Loucy (cell line): ENCODE measurements at regions not wholly inside any gene's neighbourhood (a gene's known extent, or its start where the extent isn't known, plus 50 kb on each side); places are given as distances from the start of the nearest gene placed in this dataset.

ENCODE experiments used
- H2AFZ ChIP-seq: fragments of 200-600 bp; sonication (generic); 2 replicates; pipeline ENCODE4 v1.6.0; 2016; ENCODE audit warnings: antibody characterized with exemption, mild to moderate bottlenecking, low read length, moderate library complexity
- H3F3A ChIP-seq: fragments of 200-600 bp; 2 replicates; pipeline ENCODE4 v1.6.0; 2016; ENCODE audit warnings: antibody characterized with exemption, low read depth, mild to moderate bottlenecking
- H3K27me3 ChIP-seq: fragments of 200-600 bp; sonication (generic); 2 replicates; pipeline ENCODE4 v1.6.1; 2014; ENCODE audit warnings: low read length, mild to moderate bottlenecking; ENCODE audit not compliant: insufficient read depth, poor library complexity, severe bottlenecking
- H3K36me3 ChIP-seq: fragments of 200-600 bp; sonication (generic); 2 replicates; pipeline ENCODE4 v1.6.1; 2016; ENCODE audit warnings: low read length; ENCODE audit not compliant: insufficient read depth
- H3K4me1 ChIP-seq: fragments of 200-600 bp; sonication (generic); 2 replicates; pipeline ENCODE4 v1.5.1; 2014; ENCODE audit warnings: low read length, mild to moderate bottlenecking; ENCODE audit not compliant: insufficient read depth, poor library complexity, severe bottlenecking
- H3K4me2 ChIP-seq: fragments of 200-600 bp; sonication (generic); 2 replicates; pipeline ENCODE4 v1.6.0; 2014; ENCODE audit warnings: antibody characterized with exemption, low read length, low read depth, mild to moderate bottlenecking; ENCODE audit not compliant: poor library complexity, severe bottlenecking
- H3K4me3 ChIP-seq: fragments of 200-600 bp; sonication (generic); 2 replicates; pipeline ENCODE4 v1.5.1; 2014; ENCODE audit warnings: low read length, mild to moderate bottlenecking, mixed read lengths; ENCODE audit not compliant: poor library complexity, severe bottlenecking
- H3K79me2 ChIP-seq: fragments of 200-600 bp; sonication (generic); 2 replicates; pipeline ENCODE4 v1.6.1; 2014; ENCODE audit warnings: low read length; ENCODE audit not compliant: insufficient read depth
- H3K9ac ChIP-seq: fragments of 200-600 bp; sonication (generic); 2 replicates; pipeline ENCODE4 v1.6.0; 2014; ENCODE audit warnings: mild to moderate bottlenecking, low read depth, low read length, moderate library complexity; ENCODE audit not compliant: poor library complexity, severe bottlenecking
- H3K9me2 ChIP-seq: fragments of 200-600 bp; sonication (generic); replicated peaks from 2 replicates; pipeline ENCODE4 v1.6.1; 2016; ENCODE audit warnings: low read depth, low read length, mixed read lengths
- H3K9me3 ChIP-seq: fragments of 200-600 bp; sonication (generic); 2 replicates; pipeline ENCODE4 v1.6.1; 2014; ENCODE audit warnings: mild to moderate bottlenecking, antibody characterized with exemption, low read length, low read depth; ENCODE audit not compliant: insufficient read depth
- H4K20me1 ChIP-seq: fragments of 200-600 bp; sonication (generic); 2 replicates; pipeline ENCODE4 v1.6.0; 2014; ENCODE audit warnings: antibody characterized with exemption, low read length, mild to moderate bottlenecking; ENCODE audit not compliant: insufficient read depth, poor library complexity, severe bottlenecking
- CTCF ChIP-seq: fragments of 200-600 bp; sonication (generic); conservative IDR thresholded peaks from 2 replicates; pipeline ENCODE4 v1.5.1; 2014; ENCODE audit warnings: mild to moderate bottlenecking, antibody characterized with exemption, low read length
- EZH2phosphoT487 ChIP-seq: fragments of 200-600 bp; IDR thresholded peaks from 2 replicates; pipeline ENCODE4 v1.6.1; 2018; ENCODE audit warnings: antibody characterized with exemption, mild to moderate bottlenecking, moderate library complexity, borderline replicate concordance

- Histone ChIP-seq H3K27me3 (peaks cover 18% of the 10 kb centered on the region), H2AFZ (no peak overlapping the region), H3K36me3 (no peaks in the 10 kb centered on the region)
Observed at GRCh38 chr12:66061076-66061475, 69.5 kb downstream of the LLPH start.

GRCh38 chr12:66060163-66060907 is 70.2 kb downstream of the LLPH start:
- no peak overlapping the region for H2AFZ ChIP-seq
- H4K20me1 ChIP-seq = no peaks in the 10 kb centered on the region
- peaks cover 12% of the 10 kb centered on the region for H3K4me1 ChIP-seq
- no peak overlapping the region for H3K4me2 ChIP-seq
- H3F3A ChIP-seq = no peaks in the 10 kb centered on the region
- H3K4me3 ChIP-seq = no peak overlapping the region
- no peaks in the 10 kb centered on the region for H3K9me3 ChIP-seq
- H3K36me3 ChIP-seq = no peaks in the 10 kb centered on the region
- no peaks in the 10 kb centered on the region for H3K79me2 ChIP-seq
- H3K9me2 ChIP-seq = no peaks in the 10 kb centered on the region
- TF ChIP-seq CTCF (no peak), EZH2phosphoT487 (no peak)
- no peak overlapping the region for H3K9ac ChIP-seq
- H3K27me3 ChIP-seq = peaks cover 18% of the 10 kb centered on the region

More at GRCh38 chr12:66061076-66061475, 69.5 kb downstream of the LLPH start:
- TF ChIP-seq EZH2phosphoT487 = no peak
- Histone ChIP-seq H4K20me1 (no peaks in the 10 kb centered on the region), H3K9me3 (no peaks in the 10 kb centered on the region), H3K9me2 (no peaks in the 10 kb centered on the region), H3K79me2 (no peaks in the 10 kb centered on the region), H3K4me3 (no peak overlapping the region), H3K4me1 (peaks cover 14% of the 10 kb centered on the region), H3F3A (no peaks in the 10 kb centered on the region), H3K4me2 (no peak overlapping the region), H3K9ac (no peak overlapping the region)

- no peak overlapping the region for H2AFZ ChIP-seq
- H3K9me3 ChIP-seq = no peaks in the 10 kb centered on the region
- H3K4me1 ChIP-seq = peaks cover 12% of the 10 kb centered on the region
- no peak overlapping the region for H3K4me2 ChIP-seq
- H3K36me3 ChIP-seq = no peaks in the 10 kb centered on the region
- H3K27me3 ChIP-seq = peaks cover 14% of the 10 kb centered on the region
- H4K20me1 ChIP-seq = no peaks in the 10 kb centered on the region
- no peaks in the 10 kb centered on the region for H3K9me2 ChIP-seq
- no peak overlapping the region for H3K4me3 ChIP-seq
- TF ChIP-seq CTCF = no peak
- no peak for TF ChIP-seq EZH2phosphoT487
- no peaks in the 10 kb centered on the region for H3K79me2 ChIP-seq
- no peak overlapping the region for H3K9ac ChIP-seq
- no peaks in the 10 kb centered on the region for H3F3A ChIP-seq
Observed at GRCh38 chr12:66059666-66060065, 70.9 kb downstream of the LLPH start.

GRCh38 chr12:66058554-66058953 is 72.0 kb downstream of the LLPH start:
- Histone ChIP-seq H3K79me2 (no peaks in the 10 kb centered on the region), H3K4me1 (peaks cover 12% of the 10 kb centered on the region), H3K9me3 (no peaks in the 10 kb centered on the region), H3K4me2 (no peak overlapping the region), H2AFZ (no peak overlapping the region), H3K9ac (no peak overlapping the region), H3K9me2 (no peaks in the 10 kb centered on the region), H4K20me1 (no peaks in the 10 kb centered on the region), H3K4me3 (no peak overlapping the region), H3K27me3 (peaks cover 4% of the 10 kb centered on the region), H3K36me3 (no peaks in the 10 kb centered on the region), H3F3A (no peaks in the 10 kb centered on the region)
- TF ChIP-seq CTCF = no peak
- no peak for TF ChIP-seq EZH2phosphoT487
